GM18519 (cell line): ENCODE measurements at regions not wholly inside any gene's neighbourhood (a gene's known extent, or its start where the extent isn't known, plus 50 kb on each side); places are given as distances from the start of the nearest gene placed in this dataset.
A peak's percentile ranks its signal among the peaks of the same experiment; 100 is the strongest.

ENCODE experiments used
- ATAC-seq: cut with Tn5 transposase; IDR thresholded peaks from one replicate; pipeline ENCODE4 v1.9.1; 2021; ENCODE audit warnings: mild to moderate bottlenecking, moderate library complexity; ENCODE audit not compliant: unreplicated experiment, low FRiP score

- ATAC-seq, result no peak
Observed at GRCh38 chr7:121810831-121811672, 61.9 kb upstream of the PTPRZ1 start.

- ATAC-seq, result no peak
Observed at GRCh38 chr7:121807078-121807477, 65.9 kb upstream of the PTPRZ1 start.

- ATAC-seq, result no peak
Observed at GRCh38 chr7:121803039-121803438, 69.9 kb upstream of the PTPRZ1 start.

- ATAC-seq, result no peak
Observed at GRCh38 chr7:121800916-121801675, 71.9 kb upstream of the PTPRZ1 start.

- no peak for ATAC-seq
Observed at GRCh38 chr7:121798896-121799295, 74.1 kb upstream of the PTPRZ1 start.

- no peak for ATAC-seq
Observed at GRCh38 chr7:121798453-121798840, 74.5 kb upstream of the PTPRZ1 start.

- no peak for ATAC-seq
Observed at GRCh38 chr7:121797657-121798452, 75.1 kb upstream of the PTPRZ1 start.

- ATAC-seq, result no peak
Observed at GRCh38 chr7:121796936-121797656, 75.9 kb upstream of the PTPRZ1 start.

- ATAC-seq, result no peak
Observed at GRCh38 chr7:121796381-121796780, 76.6 kb upstream of the PTPRZ1 start.

- ATAC-seq, result no peak
Observed at GRCh38 chr7:121795736-121796135, 77.2 kb upstream of the PTPRZ1 start.

- no peak for ATAC-seq
Observed at GRCh38 chr7:121793716-121794115, 79.2 kb upstream of the PTPRZ1 start.

GRCh38 chr7:121777672-121778071 lies 95.3 kb upstream of the PTPRZ1 start:
- ATAC-seq, result no peak

- peak; percentile 71 for ATAC-seq
Observed at GRCh38 chr7:121774563-121774962, 98.4 kb upstream of the PTPRZ1 start.

GRCh38 chr7:121766676-121767075 lies 106.3 kb upstream of the PTPRZ1 start:
- ATAC-seq, result no peak

- no peak for ATAC-seq
Observed at GRCh38 chr7:121761399-121761798, 111.6 kb upstream of the PTPRZ1 start.

- ATAC-seq, result no peak
Observed at GRCh38 chr7:121755818-121756552, 117.0 kb upstream of the PTPRZ1 start.

- no peak for ATAC-seq
Observed at GRCh38 chr7:121755286-121755685, 117.7 kb upstream of the PTPRZ1 start.

- ATAC-seq, result no peak
Observed at GRCh38 chr7:121753944-121754343, 119.0 kb upstream of the PTPRZ1 start.

- ATAC-seq, result no peak
Observed at GRCh38 chr7:121752706-121753105, 120.3 kb upstream of the PTPRZ1 start.

GRCh38 chr7:121748546-121748945 lies 124.4 kb upstream of the PTPRZ1 start:
- ATAC-seq, result no peak
